Hepatocyte (in vitro differentiated cells): ENCODE measurements at regions not wholly inside any gene's neighbourhood (a gene's known extent, or its start where the extent isn't known, plus 50 kb on each side); places are given as distances from the start of the nearest gene placed in this dataset.

Experiments used
- DNase-seq: peaks from one replicate; pipeline ENCODE4 v3.0.0-alpha.2; 2016; ENCODE audit warnings: low spot score
- H2AFZ ChIP-seq: fragments of 200-600 bp; sonication (generic); 2 replicates; pipeline ENCODE4 v1.6.0; 2016; ENCODE audit warnings: antibody characterized with exemption, mild to moderate bottlenecking
- H3K27ac ChIP-seq: fragments of 200-600 bp; sonication (generic); 2 replicates; pipeline ENCODE4 v1.5.1; 2016; ENCODE audit warnings: mild to moderate bottlenecking
- H3K27me3 ChIP-seq: fragments of 200-600 bp; sonication (generic); 2 replicates; pipeline ENCODE4 v1.6.1; 2016
- H3K36me3 ChIP-seq: fragments of 200-600 bp; sonication (generic); replicated peaks from 2 replicates; pipeline ENCODE4 v1.5.1; 2016; ENCODE audit warnings: low read depth; ENCODE audit not compliant: insufficient read depth
- H3K4me1 ChIP-seq: fragments of 200-600 bp; sonication (generic); 2 replicates; pipeline ENCODE4 v1.5.1; 2016; ENCODE audit warnings: mild to moderate bottlenecking, moderate library complexity; ENCODE audit not compliant: insufficient read depth
- H3K4me2 ChIP-seq: fragments of 200-600 bp; sonication (generic); 2 replicates; pipeline ENCODE4 v1.6.0; 2016
- H3K4me3 ChIP-seq: fragments of 200-600 bp; sonication (generic); 2 replicates; pipeline ENCODE4 v1.5.1; 2016; ENCODE audit warnings: mild to moderate bottlenecking
- H3K79me2 ChIP-seq: fragments of 200-600 bp; sonication (generic); 2 replicates; pipeline ENCODE4 v1.6.0; 2017; ENCODE audit warnings: mild to moderate bottlenecking
- H3K9me2 ChIP-seq: fragments of 200-600 bp; sonication (generic); replicated peaks from 2 replicates; pipeline ENCODE4 v1.6.0; 2017; ENCODE audit warnings: mild to moderate bottlenecking; ENCODE audit not compliant: insufficient read depth
- H3K9me3 ChIP-seq: fragments of 200-600 bp; sonication (generic); 2 replicates; pipeline ENCODE4 v1.5.1; 2016; ENCODE audit warnings: low read depth, mild to moderate bottlenecking
- H4K20me1 ChIP-seq: fragments of 200-600 bp; sonication (generic); 2 replicates; pipeline ENCODE4 v1.6.0; 2016; ENCODE audit warnings: mild to moderate bottlenecking; ENCODE audit not compliant: insufficient read depth, poor library complexity, severe bottlenecking
- CTCF ChIP-seq: fragments of 200-600 bp; sonication (generic); IDR thresholded peaks from 2 replicates; pipeline ENCODE4 v1.5.1; 2016; ENCODE audit warnings: antibody characterized with exemption, mild to moderate bottlenecking; ENCODE audit not compliant: poor library complexity
- EZH2 ChIP-seq: fragments of 200-600 bp; sonication (generic); IDR thresholded peaks from 2 replicates; pipeline ENCODE4 v1.6.1; 2016; ENCODE audit warnings: antibody characterized with exemption, mild to moderate bottlenecking, borderline replicate concordance
- EZH2phosphoT487 ChIP-seq: fragments of 200-600 bp; sonication (generic); IDR thresholded peaks from one replicate; pipeline ENCODE4 v1.6.1; 2018; ENCODE audit warnings: antibody characterized with exemption, mild to moderate bottlenecking, low read depth, moderate library complexity; ENCODE audit not compliant: unreplicated experiment, severe bottlenecking
- WGBS: methylation state at CpG from one replicate; pipeline ENCODE4 v1.1.6; 2016; ENCODE audit warnings: low lambda C conversion rate; ENCODE audit errors: missing lambda C conversion rate; 5-methylcytosine and 5-hydroxymethylcytosine counted together

GRCh38 chr4:176608346-176608745 is 184.4 kb downstream of the VEGFC start:
- Histone ChIP-seq H3K4me1 (peaks cover 10% of the 10 kb centered on the region), H3K27me3 (no peaks in the 10 kb centered on the region), H3K9me2 (no peaks in the 10 kb centered on the region), H3K79me2 (no peaks in the 10 kb centered on the region), H3K4me3 (no peak overlapping the region), H3K27ac (peak overlapping the region; percentile 49), H3K4me2 (no peak overlapping the region), H4K20me1 (peaks cover 3% of the 10 kb centered on the region), H3K9me3 (no peaks in the 10 kb centered on the region), H3K36me3 (no peaks in the 10 kb centered on the region), H2AFZ (no peak overlapping the region)
- no peak for DNase-seq
- TF ChIP-seq EZH2phosphoT487, result no peak
- TF ChIP-seq EZH2, result no peak
- TF ChIP-seq CTCF, result no peak
- WGBS, result 87% methylated on average over 2 of the region's 2 CpGs

GRCh38 chr4:176610594-176610993 is 182.1 kb downstream of the VEGFC start:
- 92% methylated on average over 2 of the region's 2 CpGs for WGBS
- peaks cover 10% of the 10 kb centered on the region for H3K4me1 ChIP-seq
- no peak overlapping the region for H2AFZ ChIP-seq
- no peaks in the 10 kb centered on the region for H3K79me2 ChIP-seq
- H3K4me2 ChIP-seq, result no peak overlapping the region
- no peaks in the 10 kb centered on the region for H3K9me3 ChIP-seq
- no peak for TF ChIP-seq EZH2phosphoT487
- TF ChIP-seq CTCF, result no peak
- TF ChIP-seq EZH2, result no peak
- no peaks in the 10 kb centered on the region for H3K27me3 ChIP-seq
- H3K4me3 ChIP-seq, result no peak overlapping the region
- no peak overlapping the region for H3K27ac ChIP-seq
- H4K20me1 ChIP-seq, result no peaks in the 10 kb centered on the region
- no peaks in the 10 kb centered on the region for H3K36me3 ChIP-seq
- no peaks in the 10 kb centered on the region for H3K9me2 ChIP-seq
- no peak for DNase-seq

GRCh38 chr4:176611381-176611780 is 181.3 kb downstream of the VEGFC start:
- no peaks in the 10 kb centered on the region for H4K20me1 ChIP-seq
- no peak overlapping the region for H3K4me2 ChIP-seq
- no peak overlapping the region for H3K4me3 ChIP-seq
- H3K9me2 ChIP-seq, result no peaks in the 10 kb centered on the region
- no peaks in the 10 kb centered on the region for H3K9me3 ChIP-seq
- no peak overlapping the region for H3K27ac ChIP-seq
- no peaks in the 10 kb centered on the region for H3K27me3 ChIP-seq
- WGBS, result 65% methylated on average over 1 of the region's 1 CpG
- DNase-seq, result no peak
- H3K4me1 ChIP-seq, result peaks cover 10% of the 10 kb centered on the region
- H3K79me2 ChIP-seq, result no peaks in the 10 kb centered on the region
- H3K36me3 ChIP-seq, result no peaks in the 10 kb centered on the region
- TF ChIP-seq EZH2phosphoT487, result no peak
- no peak for TF ChIP-seq CTCF
- no peak for TF ChIP-seq EZH2
- H2AFZ ChIP-seq, result no peak overlapping the region

- Histone ChIP-seq H3K36me3 (no peaks in the 10 kb centered on the region), H3K4me2 (no peak overlapping the region), H3K27ac (no peak overlapping the region), H3K9me2 (no peaks in the 10 kb centered on the region), H2AFZ (no peak overlapping the region), H4K20me1 (no peaks in the 10 kb centered on the region), H3K27me3 (no peaks in the 10 kb centered on the region), H3K4me1 (peaks cover 10% of the 10 kb centered on the region), H3K9me3 (no peaks in the 10 kb centered on the region), H3K4me3 (no peak overlapping the region), H3K79me2 (no peaks in the 10 kb centered on the region)
- DNase-seq, result no peak
- no peak for TF ChIP-seq EZH2
- TF ChIP-seq CTCF, result no peak
- TF ChIP-seq EZH2phosphoT487, result no peak
- WGBS, result 79% methylated on average over 1 of the region's 1 CpG
Measured at GRCh38 chr4:176611951-176612350, 180.8 kb downstream of the VEGFC start.
